A549 (cell line): ENCODE measurements at regions not wholly inside any gene's neighbourhood (a gene's known extent, or its start where the extent isn't known, plus 50 kb on each side); places are given as distances from the start of the nearest gene placed in this dataset.

ENCODE experiments used
- BCL3 ChIP-seq: fragments of >200 bp; sonication (Bioruptor Twin); formaldehyde crosslinking; IDR thresholded peaks from 3 replicates; pipeline ENCODE4 v1.6.1; 2016
- CTCF ChIP-seq: fragments of >200 bp; sonication (Bioruptor Twin); formaldehyde crosslinking; IDR thresholded peaks from 3 replicates; pipeline ENCODE4 v1.5.1; 2016
- NPAS2 ChIP-seq: fragments of 250-450 bp; sonication (Bioruptor Pico); IDR thresholded peaks from 2 replicates; pipeline ENCODE4 v1.8.0; 2022; ENCODE audit warnings: mild to moderate bottlenecking, moderate library complexity, borderline replicate concordance
- PHF8 ChIP-seq: fragments of 200-600 bp; sonication (generic); IDR thresholded peaks from 2 replicates; pipeline ENCODE4 v1.6.1; 2016; ENCODE audit warnings: low read depth, mild to moderate bottlenecking, antibody characterized with exemption, moderate library complexity, borderline replicate concordance
- POLR2A ChIP-seq: IDR thresholded peaks from 2 replicates; pipeline ENCODE4 v1.6.1; 2012; ENCODE audit warnings: mild to moderate bottlenecking, low read length
- RAD21 ChIP-seq, 2 experiments: fragments of >200 bp in 1 of 2; sonication (Bioruptor Twin) in 1 of 2; formaldehyde crosslinking in 1 of 2; IDR thresholded peaks in 1 of 2; conservative IDR thresholded peaks in 1 of 2; 2 replicates in 1 of 2; 3 replicates in 1 of 2; pipeline ENCODE4 v1.6.1; 2012 to 2018; ENCODE audit warnings: inconsistent platforms in 1 of 2
- SMC3 ChIP-seq: fragments of >200 bp; sonication (Bioruptor Twin); formaldehyde crosslinking; IDR thresholded peaks from 3 replicates; pipeline ENCODE4 v1.6.1; 2018; ENCODE audit warnings: inconsistent platforms
- TFCP2L1 ChIP-seq: fragments of 250-450 bp; sonication (Bioruptor Pico); IDR thresholded peaks from 2 replicates; pipeline ENCODE4 v1.5.0; 2021; ENCODE audit warnings: mild to moderate bottlenecking
- ZFP36 ChIP-seq: fragments of 450-650 bp; IDR thresholded peaks from 2 replicates; pipeline ENCODE4 v1.6.1; 2014; ENCODE audit warnings: borderline replicate concordance; ENCODE audit not compliant: partially characterized antibody

DNA sequence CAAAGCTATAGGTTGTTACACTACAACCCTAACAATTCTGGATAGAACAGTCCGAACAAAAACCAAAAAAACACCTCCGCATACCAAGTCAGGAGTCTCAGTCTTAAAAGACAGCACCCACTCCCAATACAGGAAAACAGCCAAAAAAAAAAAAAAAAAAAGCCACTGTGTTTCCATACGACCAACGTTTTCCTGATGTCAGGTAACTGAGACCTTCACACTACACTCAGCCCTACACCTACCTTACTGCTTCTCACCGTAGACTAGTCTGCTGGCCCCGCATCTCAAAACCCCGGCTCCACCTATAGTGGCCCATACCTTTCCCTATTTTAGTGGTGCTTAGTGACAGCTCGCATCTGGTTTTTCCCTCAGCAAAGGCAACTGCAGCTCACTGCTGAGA, 339.5 kb upstream of the ADAMTS9 start:
- no peak for TF ChIP-seq POLR2A
- no peak for TF ChIP-seq CTCF
- TF ChIP-seq NPAS2 (CRISPR knock-in tag), result no peak
- TF ChIP-seq ZFP36, result no peak
- TF ChIP-seq PHF8, result no peak
- no peak for TF ChIP-seq TFCP2L1 (CRISPR knock-in tag)
- TF ChIP-seq RAD21 (conservative IDR thresholded peaks at IDR 0.05 in 1 of 2, IDR thresholded peaks at IDR 0.05 in 1 of 2), result no peak
- no peak for TF ChIP-seq SMC3
- TF ChIP-seq BCL3, result no peak
